GM18520 (cell line): ENCODE measurements at regions not wholly inside any gene's neighbourhood (a gene's known extent, or its start where the extent isn't known, plus 50 kb on each side); places are given as distances from the start of the nearest gene placed in this dataset.

Experiments
- ATAC-seq: cut with Tn5 transposase; IDR thresholded peaks from one replicate; pipeline ENCODE4 v1.9.1; 2021; ENCODE audit not compliant: unreplicated experiment

DNA sequence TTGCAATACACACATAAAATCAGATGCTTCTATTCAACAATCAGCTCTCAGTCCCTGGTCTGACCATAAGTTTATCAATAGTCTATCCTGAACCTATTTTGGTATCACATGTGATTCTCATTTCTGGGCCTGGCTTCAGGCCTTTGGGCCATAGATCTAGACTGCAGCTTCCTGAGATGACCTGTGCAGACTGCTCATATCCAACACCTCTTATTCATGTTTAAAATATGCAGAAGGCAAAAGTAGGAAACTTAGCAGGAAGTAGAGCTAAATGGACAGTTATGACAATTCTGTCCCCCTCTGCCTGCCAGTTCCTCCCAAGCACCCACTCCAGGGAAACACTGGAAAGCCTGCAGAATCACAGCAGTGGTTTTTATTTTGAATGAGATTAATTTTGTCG lies 53.3 kb downstream of the C7orf25 start:
- ATAC-seq: no peak

DNA sequence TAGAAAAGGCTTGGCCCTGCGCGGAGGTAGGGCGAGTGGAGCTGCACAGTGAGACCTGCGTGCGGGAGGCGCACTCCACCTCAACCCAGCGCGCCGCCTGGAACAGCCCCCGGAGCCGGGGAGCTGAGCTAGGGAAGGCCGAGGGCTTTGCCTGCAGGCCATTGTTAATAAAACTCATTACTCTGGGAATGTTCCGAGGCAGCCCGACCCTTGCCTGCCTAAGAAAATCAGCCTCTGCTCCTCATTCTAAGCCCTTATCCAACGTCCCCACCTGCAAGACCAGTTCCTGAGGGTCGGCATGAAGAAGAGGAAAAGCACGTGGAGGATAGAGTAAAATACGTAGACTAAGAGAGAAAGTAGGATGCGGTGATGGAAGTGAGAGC lies 55.3 kb downstream of the C7orf25 start:
- ATAC-seq: no peak

DNA sequence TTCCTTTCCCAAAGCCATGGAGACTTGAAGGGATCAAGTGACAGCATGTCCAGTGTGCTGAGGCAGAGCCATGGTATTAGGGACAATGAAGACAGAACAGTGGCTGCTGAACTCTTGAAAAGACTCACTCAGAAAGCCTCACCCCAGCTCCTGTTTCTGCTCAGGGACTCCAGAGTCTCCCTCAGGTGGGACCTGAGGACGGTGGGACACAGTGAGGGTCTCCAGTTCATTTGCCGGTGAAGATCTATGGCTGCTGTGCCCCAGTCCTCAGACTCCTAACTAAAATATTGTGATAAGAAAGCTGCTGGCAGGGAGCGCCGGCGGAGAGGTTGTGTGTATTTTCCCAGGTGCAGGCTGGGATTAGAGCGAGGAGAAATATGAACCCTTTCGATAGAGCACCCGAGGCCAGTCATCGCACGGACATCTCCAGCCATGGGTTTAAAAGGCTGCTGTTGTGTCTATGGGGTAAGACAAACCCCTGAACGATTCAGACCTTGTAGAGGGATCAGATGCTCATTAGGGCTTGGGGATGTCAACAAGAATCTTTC lies 57.2 kb downstream of the C7orf25 start:
- no peak for ATAC-seq

DNA sequence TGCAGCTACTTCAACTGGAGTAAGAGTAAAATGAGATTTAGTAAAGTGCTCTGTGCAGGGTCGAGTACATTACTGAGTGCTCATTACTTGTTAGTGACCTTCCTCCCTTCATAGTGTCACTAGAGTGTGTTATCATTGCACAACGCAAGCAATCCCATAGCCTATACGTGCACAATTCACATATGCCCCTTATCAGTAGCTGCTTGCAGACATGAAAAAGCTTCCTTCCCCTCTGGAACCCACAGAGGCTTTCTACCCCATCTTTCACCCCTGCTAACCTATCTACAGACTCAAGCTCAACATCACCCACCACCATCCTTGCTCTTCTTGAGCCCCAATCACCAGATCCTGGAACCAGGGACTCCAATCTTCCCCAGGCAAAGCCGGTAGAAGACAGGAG lies 59.3 kb downstream of the C7orf25 start:
- ATAC-seq: no peak

DNA sequence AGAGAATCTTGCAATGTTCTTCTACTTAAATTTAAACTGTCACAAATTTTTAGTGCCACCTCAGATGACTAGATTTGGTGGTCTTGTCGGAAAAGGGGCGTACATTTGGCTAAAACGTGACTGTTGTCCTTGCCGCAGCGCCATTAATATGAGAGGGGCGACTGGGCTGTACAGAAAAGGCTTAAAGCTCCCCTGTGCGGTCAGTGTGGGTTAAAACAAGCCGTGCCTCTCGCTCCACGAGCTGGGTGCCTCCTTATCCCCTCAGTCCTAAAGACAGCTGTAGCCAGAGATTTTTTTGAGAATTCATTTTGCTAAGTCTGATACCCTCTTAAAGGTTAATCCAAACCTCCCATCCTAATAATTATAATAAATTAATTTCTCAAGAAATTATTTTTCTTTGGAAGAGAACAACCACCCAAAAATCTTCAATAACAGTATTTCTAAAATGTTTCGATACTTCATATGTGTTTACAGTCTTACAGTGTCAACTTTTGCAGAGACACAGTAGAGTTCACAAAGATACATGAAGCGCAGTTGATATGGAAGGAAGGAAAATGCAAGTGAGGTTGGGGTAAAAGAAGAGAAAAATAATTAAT lies 68.6 kb downstream of the C7orf25 start:
- ATAC-seq: no peak

DNA sequence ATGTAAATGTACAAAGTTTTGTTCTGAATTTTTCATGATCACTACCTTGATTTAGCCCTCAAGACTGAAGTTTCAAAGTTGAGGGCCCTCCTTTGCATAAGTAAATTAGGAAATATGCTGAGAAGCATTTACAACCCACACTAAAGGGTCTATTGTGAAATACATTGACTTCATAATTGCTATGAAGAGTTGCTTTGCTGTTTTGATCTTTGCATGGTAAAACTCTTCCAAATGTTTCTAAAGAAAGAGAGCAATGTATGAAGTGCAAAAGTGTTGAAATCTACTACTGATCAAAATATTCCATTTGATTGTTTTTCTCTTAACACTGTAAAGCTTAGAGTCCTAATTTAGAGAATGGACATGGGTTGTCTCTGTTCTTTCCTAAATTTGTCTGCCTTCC lies 77.2 kb downstream of the C7orf25 start:
- ATAC-seq: no peak

DNA sequence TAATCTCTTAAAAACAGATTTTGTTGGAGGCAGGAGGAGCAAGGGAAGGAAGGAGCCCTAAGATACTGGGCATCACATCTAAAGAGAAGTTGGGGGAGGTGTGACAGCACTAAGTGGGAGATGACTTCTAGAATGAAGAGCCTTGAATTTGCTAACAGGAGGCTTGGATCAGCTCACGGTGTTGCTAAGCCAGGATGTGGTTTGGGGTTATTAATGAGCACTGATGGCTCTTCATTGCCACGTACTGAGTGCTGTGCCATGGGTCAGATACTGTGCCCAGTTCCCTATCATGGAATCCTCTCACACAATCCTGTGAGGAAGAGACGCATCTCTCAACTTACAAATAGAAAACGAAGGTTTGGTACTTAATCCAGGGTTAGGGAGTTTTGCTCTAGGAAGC lies 78.5 kb downstream of the C7orf25 start:
- no peak for ATAC-seq

DNA sequence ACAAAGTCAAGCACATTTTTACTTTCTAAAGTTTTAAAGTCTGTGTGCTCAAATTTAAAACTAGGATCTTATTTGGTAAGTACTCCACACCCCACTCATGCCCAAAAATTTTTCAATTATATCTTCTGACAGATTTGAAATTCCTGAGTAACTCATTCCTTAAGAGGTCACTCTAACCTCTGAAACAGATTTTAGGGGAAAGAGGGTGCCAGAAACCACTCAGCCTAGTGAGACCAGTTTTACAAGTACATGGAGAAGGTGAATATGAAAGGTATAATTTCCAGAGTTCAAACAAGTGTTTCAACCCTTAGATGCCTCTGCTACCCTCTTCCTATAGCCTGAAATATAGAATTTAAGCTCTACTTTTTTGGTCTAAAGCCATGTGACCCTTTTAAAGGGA lies 79.2 kb downstream of the C7orf25 start:
- no peak for ATAC-seq

DNA sequence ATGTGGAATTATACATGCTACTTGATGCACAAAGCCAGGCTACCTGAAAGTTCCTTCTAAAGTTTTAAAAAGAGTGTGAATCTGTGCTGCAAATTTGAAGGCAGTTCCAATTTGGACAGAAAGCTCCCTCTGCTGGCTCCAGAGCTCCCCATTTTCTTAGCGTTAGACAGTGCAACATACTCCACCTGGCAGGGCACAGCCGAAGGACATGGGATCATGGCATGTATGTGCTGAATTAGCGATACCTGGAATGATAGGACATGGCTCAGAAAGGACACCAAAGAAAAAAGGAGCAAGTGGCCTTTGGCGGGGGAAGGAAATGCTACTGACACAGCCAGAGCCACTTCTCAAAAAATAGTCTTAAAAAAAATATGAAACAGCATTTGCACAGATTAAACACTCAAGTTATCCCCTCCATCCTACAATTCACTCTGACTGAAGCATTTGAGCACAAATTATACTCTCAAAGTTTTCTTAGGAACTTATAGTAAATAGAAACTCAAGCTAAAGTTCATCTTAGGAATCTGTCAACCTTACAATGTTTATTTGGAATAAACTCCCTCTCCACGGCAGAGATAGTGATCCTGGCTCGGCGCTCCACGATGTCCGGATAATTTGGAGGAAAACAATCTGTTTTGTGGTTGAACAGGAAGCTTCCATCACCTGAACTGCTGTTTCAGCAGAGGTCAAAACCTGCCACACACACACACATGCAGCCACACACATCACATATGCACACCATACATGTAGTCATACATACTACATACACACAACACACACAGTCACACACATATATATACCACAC lies 80.0 kb downstream of the C7orf25 start:
- no peak for ATAC-seq

DNA sequence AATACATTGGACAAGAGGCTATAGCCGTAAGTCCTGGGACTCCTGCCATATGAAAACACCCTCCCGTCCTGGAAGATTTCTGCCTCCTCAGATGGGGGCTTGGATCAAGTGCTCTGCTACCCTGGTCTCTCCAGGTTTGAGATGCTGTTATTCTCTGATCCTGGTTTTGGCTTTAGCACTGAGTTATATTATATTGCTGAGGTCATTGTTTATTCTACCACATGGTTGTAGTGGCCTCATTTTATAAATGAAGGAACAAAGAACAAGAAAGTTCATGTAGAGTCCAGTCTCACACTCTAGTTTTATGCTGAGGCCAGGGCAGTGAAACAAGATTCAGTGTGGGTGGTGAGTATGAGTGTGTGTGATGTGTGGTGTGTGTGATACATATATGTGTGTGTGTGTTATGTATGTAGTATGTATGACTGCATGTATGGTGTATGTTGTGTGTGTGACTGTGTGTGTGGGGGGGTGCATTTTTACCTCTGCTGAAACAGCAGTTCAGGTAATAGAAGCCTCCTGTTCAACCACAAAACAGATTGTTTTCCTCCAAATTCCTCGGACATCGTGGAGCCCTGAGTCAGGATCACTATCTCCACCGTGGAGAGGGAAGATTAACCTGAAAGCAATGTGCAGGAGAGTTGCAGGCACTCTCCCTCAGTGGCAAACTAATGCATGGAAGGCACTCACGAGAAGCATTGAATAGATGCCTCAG lies 80.7 kb downstream of the C7orf25 start:
- no peak for ATAC-seq

DNA sequence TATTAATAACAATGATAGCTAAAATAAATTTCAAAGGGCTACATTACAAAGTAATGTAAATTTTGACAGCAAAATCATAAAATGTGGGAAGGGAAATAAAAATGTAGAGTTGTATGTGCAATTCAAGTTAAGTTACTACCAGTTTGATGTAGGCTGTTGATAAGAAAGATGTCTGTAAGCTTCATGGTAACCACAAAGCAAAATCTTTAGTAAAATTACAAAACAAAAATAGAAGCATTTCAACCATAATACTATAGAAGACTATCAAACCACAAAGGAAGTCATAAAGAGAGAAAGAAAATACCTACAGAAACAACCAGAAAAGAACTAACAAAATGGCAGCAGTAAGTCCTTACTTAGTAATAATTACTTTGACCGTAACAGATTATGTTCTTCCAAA lies 99.1 kb downstream of the C7orf25 start:
- no peak for ATAC-seq

DNA sequence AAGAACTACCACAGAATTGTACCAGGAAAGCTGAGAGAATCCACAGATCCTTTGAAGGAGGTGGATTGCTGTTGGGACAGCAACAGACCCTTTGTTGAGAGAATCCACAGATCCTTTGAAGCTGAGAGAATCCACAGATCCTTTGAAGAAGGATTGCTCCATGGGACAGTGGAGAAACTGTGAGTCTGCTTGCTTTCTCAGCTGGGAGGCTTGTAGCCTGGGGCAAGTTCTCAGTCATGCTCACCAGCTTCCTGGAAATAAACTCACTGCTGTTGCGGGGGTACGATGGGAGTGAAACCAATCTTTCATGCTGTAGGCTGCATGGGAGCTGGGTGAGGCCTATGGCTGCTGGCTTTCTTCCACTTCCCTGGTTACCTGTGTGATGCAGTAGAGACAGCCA lies 106.3 kb downstream of the C7orf25 start:
- ATAC-seq: no peak

DNA sequence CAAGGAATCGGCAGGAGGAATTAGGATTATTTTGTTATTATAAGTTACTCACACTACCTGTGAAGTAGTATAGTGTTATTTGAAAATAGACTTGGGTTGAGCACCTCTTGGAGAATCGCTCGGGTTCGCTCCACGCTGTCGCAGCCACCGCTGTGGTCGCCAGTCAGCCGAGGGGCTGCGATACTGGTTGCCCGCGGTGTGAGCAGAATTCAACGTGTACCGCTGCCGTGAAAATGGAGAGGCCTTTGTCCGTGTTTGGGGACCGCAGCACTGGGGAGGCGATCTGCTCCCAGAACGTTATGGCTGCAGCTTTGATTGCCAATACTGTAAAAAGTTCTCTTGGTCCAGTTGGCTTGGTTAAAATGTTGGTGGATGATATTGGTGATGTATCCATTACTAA lies 117.2 kb downstream of the C7orf25 start:
- ATAC-seq: no peak

DNA sequence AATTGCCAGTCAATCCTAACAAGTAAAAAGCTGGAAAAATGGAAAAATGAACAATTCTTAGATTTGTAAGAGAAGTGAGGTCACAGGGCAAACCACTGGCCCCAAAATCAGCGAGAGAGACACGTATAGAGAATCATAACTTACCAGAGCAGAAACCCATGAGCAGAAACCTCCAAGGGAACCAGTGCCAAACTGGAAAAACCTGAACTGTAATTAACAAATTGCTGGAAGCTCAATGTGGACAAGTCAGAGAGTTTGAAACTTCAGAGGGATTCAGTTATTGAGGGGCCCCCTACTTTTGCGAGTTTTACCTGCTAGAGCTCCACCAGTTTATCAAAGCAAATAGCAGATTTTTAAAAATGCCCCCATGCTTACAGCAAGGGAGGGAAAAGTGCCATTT lies 119.0 kb downstream of the C7orf25 start:
- no peak for ATAC-seq

DNA sequence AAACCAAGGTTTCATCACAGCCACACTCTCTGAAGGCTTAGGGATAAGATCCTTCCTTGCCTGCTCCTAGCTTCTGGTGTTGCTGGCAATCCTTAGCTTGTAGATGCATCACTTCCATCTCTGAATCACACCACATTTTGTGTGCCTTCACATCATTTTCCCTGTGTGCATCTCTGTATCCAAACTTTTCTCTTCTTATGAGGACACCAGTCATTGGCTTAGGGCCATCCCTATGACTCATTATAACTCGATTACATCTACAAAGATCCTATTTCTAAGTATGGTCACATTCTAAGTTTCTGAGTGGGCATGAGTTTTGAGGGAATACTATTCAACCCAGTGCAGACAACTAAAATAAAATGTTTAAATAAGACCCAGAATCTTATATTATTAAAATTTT lies 121.7 kb downstream of the C7orf25 start:
- ATAC-seq: no peak

DNA sequence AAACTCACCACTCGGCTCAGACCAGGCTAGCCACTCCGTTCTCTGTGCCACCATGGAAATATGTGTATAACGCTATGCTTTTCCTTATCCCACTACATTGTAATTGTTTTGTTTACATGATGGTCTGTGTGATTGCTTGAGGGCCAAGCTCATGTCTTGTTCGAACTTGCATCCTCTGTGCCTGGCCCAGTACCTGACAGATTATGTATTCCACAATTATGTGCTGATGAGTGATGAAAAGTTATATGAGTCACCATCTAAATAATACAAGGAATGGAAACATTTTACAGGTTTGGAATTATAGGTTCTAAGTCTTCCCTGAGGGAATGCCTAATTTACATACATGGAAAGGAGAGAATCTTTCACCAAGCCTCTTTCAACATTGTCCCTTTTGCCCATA lies 137.4 kb downstream of the C7orf25 start:
- ATAC-seq: no peak

DNA sequence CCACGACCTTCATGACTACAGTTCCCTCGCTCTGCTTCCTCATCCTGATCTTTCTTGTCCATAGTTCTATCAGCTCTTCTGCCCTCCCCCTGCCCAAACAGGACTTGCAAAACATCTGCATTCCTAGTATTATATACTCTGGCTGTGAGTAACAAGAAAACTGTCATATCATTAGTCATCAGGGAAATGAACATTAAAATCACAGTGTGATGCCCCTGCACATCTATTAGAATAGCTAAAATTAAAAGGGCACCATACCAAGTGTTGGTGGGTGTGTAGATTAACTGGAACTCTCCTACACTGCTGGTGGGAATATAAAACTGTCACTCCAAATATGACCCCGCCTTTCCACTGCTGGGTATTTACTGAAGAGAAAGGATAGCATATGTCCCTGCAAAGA lies 141.8 kb downstream of the C7orf25 start:
- no peak for ATAC-seq

DNA sequence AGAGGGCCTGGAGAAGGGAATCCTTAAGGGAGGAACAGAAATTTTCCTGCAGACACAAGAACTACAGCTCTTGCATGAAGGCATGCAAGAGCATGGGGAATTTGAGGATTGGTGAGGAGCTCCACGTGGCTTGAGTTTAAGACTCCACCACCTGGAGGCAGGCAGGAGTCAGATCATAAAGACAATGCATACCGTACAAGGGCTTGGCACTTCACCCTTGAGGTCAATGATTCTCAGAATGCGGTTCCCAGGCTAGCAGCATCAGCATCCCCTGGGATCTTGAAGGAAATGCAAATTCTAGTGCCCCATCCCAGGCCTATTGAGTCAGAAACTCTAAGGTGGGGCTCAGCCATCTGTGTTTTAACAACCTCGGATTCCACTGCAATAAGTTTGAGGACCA lies 143.8 kb downstream of the C7orf25 start:
- ATAC-seq: no peak

DNA sequence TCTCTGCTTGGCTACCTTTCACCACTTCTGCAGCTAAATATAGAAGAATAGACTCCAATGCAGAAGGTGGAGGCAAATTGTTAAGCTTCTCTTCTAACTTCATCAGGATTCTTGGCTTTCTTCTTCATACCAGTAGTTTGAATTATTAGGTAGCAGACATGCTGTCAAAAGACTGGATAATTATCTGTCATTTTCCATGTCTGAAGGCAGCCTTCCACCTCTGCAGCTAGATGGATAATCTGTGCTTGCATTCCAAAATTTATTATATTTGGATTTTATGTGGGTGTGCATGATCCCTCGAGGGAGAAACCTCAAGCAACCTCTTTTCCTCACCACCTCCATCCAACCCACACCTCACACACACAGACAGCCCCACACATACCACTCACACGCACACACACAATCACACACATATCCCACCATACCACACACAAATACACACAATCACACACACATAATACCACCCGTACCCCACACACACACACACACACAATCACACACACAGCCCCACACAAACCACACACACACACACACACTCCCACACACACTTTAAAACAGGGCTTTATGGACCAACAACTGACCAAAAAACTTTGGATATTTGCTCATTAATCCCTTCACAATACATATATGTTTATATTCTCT lies 145.0 kb downstream of the C7orf25 start:
- no peak for ATAC-seq

DNA sequence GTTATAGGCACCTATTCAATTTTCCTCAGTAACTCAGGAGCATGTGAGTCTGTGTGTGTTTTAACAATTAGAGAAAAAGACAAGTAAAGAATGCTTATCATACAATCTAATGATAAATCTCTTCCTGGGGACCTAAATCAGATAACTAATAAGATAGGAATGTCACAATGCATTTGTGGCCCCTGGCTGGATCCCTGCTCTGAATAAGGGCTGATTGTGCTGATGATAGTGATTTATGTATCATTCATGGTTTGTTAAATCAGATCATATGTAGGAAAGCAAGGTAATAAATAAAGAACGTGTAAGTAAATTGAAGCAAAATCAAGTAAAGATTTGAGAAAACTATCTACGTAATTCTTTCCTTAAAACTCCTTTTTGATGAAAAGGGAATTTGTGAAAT lies 145.9 kb downstream of the C7orf25 start:
- ATAC-seq: no peak

DNA sequence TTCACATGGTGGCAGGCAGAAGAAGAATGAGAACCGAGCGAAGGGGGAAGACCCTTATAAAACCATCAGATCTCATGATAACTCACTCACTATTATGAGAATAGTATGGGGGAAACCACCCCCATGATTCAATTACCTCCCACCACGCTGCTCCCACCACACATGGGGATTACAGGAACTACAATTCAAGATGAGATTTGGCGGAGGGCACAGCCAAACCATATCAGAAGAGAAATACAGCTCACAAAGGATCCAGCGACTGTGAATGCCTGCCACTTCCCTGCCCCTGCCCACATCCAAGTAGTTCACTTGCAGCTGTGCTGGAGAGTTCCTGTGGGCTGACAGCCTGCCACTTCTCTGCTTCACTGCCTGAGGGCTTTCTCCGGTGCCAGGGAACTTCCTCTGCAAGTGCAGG lies 148.7 kb downstream of the C7orf25 start:
- ATAC-seq: no peak

DNA sequence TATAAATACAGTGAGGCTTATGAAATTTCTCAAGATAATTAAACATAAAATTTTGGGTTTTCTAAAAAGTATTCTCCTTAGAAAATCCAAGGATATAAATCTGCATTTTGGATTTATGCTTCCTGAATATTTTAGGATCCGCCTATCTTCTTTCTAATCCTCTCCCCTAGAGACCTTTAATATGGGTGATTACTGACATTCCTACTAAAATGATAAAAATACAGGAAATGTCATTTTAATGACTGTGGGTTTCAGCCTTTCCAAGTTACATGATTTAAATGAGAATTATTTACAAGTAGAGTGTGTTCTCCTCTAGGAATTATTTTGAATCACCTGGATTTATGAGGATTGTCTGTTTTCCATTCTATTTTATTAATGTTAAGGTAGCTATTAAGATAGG lies 150.4 kb downstream of the C7orf25 start:
- ATAC-seq: no peak
